ENCODE measurements at regions not wholly inside any gene's neighbourhood (a gene's known extent, or its start where the extent isn't known, plus 50 kb on each side); places are given as distances from the start of the nearest gene placed in this dataset.

- Mint-ChIP-seq H3K27me3 (ENCODE audit: insufficient read depth, unreplicated experiment) (no peaks in the 10 kb centered on the region), H3K27ac (ENCODE audit: low read depth, unreplicated experiment) (no peak overlapping the region), H3K4me3 (ENCODE audit: unreplicated experiment) (no peak overlapping the region), H3K4me1 (ENCODE audit: insufficient read depth, unreplicated experiment) (no peaks in the 10 kb centered on the region), H3K36me3 (ENCODE audit: insufficient read depth, unreplicated experiment) (no peaks in the 10 kb centered on the region), H3K9me3 (ENCODE audit: unreplicated experiment) (no peaks in the 10 kb centered on the region)
- POLR2A ChIA-PET: no interaction called here
- BruUV-seq (replicated peaks): no TSS peak
- intact Hi-C loops (cut with micrococcal nuclease): no loop called here
- CTCF ChIA-PET: no interaction called here
- no peak for TF ChIP-seq CTCF (IDR thresholded peaks at IDR 0.05; ENCODE audit: unreplicated experiment)
- no peak for DNase-seq (ENCODE audit: unreplicated experiment)
Observed at GRCh38 chr20:4384961-4385360, 135.9 kb upstream of the ADRA1D start.

- Mint-ChIP-seq H3K36me3 (ENCODE audit: insufficient read depth, unreplicated experiment) (no peaks in the 10 kb centered on the region), H3K9me3 (ENCODE audit: unreplicated experiment) (no peaks in the 10 kb centered on the region), H3K4me1 (ENCODE audit: insufficient read depth, unreplicated experiment) (no peaks in the 10 kb centered on the region), H3K4me3 (ENCODE audit: unreplicated experiment) (no peak overlapping the region), H3K27me3 (ENCODE audit: insufficient read depth, unreplicated experiment) (no peaks in the 10 kb centered on the region), H3K27ac (ENCODE audit: low read depth, unreplicated experiment) (no peak overlapping the region)
- DNase-seq (ENCODE audit: unreplicated experiment): no peak
- POLR2A ChIA-PET: interaction anchor here (0.7 kb wide), 1 partner anchor 15 kb away, joined by 3 read pairs; no protein-coding TSS in a partner anchor
- CTCF ChIA-PET: interaction anchor here (0.6 kb wide), 1 partner anchor 176 kb away, joined by 4 read pairs; no protein-coding TSS in a partner anchor
- no peak for TF ChIP-seq CTCF (IDR thresholded peaks at IDR 0.05; ENCODE audit: unreplicated experiment)
- no TSS peak for BruUV-seq (replicated peaks)
- intact Hi-C loops (cut with micrococcal nuclease): no loop called here
Observed at GRCh38 chr20:4383961-4384360, 134.9 kb upstream of the ADRA1D start.

- CTCF ChIA-PET: interaction anchor here (0.8 to 1.0 kb wide), 2 partner anchors 9 to 23 kb away, joined by 3 read pairs; no protein-coding TSS in a partner anchor
- POLR2A ChIA-PET: interaction anchor here (0.6 to 1.4 kb wide), 5 partner anchors 8 to 114 kb away, joined by 3 to 4 read pairs (median 3); no protein-coding TSS in a partner anchor
- no peaks in the 10 kb centered on the region for H3K36me3 Mint-ChIP-seq (ENCODE audit: insufficient read depth, unreplicated experiment)
- H3K27ac Mint-ChIP-seq (ENCODE audit: low read depth, unreplicated experiment): no peak overlapping the region
- no peak for TF ChIP-seq CTCF (IDR thresholded peaks at IDR 0.05; ENCODE audit: unreplicated experiment)
- no TSS peak for BruUV-seq (replicated peaks)
- H3K9me3 Mint-ChIP-seq (ENCODE audit: unreplicated experiment): no peaks in the 10 kb centered on the region
- H3K4me3 Mint-ChIP-seq (ENCODE audit: unreplicated experiment): no peak overlapping the region
- H3K27me3 Mint-ChIP-seq (ENCODE audit: insufficient read depth, unreplicated experiment): no peaks in the 10 kb centered on the region
- intact Hi-C loops (cut with micrococcal nuclease): no loop called here
- DNase-seq (ENCODE audit: unreplicated experiment): peak; percentile 27
- peaks cover 10% of the 10 kb centered on the region for H3K4me1 Mint-ChIP-seq (ENCODE audit: insufficient read depth, unreplicated experiment)
Observed at GRCh38 chr20:4375881-4376280, 126.8 kb upstream of the ADRA1D start.

- no peak overlapping the region for H3K4me3 Mint-ChIP-seq (ENCODE audit: unreplicated experiment)
- H3K4me1 Mint-ChIP-seq (ENCODE audit: insufficient read depth, unreplicated experiment): peaks cover 27% of the 10 kb centered on the region
- ChIA-PET CTCF (no interaction called here), POLR2A (no interaction called here)
- DNase-seq (ENCODE audit: unreplicated experiment): no peak
- no peaks in the 10 kb centered on the region for H3K9me3 Mint-ChIP-seq (ENCODE audit: unreplicated experiment)
- no peak for TF ChIP-seq CTCF (IDR thresholded peaks at IDR 0.05; ENCODE audit: unreplicated experiment)
- H3K36me3 Mint-ChIP-seq (ENCODE audit: insufficient read depth, unreplicated experiment): no peaks in the 10 kb centered on the region
- H3K27me3 Mint-ChIP-seq (ENCODE audit: insufficient read depth, unreplicated experiment): no peaks in the 10 kb centered on the region
- H3K27ac Mint-ChIP-seq (ENCODE audit: low read depth, unreplicated experiment): no peak overlapping the region
- intact Hi-C loops (cut with micrococcal nuclease): no loop called here
- no TSS peak for BruUV-seq (replicated peaks)
Observed at GRCh38 chr20:4373454-4373853, 124.4 kb upstream of the ADRA1D start.

All from MCF 10A (cell line).